HepG2 (cell line): ENCODE measurements at regions not wholly inside any gene's neighbourhood (a gene's known extent, or its start where the extent isn't known, plus 50 kb on each side); places are given as distances from the start of the nearest gene placed in this dataset.
A peak's percentile ranks its signal among the peaks of the same experiment; 100 is the strongest.

ENCODE experiments used
- ATAC-seq: fragments of 200-7000 bp; cut with Tn5 transposase; 3 replicates; pipeline ENCODE4 v1.9.1; 2020; ENCODE audit warnings: mild to moderate bottlenecking, moderate library complexity
- BruUV-seq: library from RNA; stranded (reverse); fragments of 400-500 nt; replicated peaks from 2 replicates; lab custom pipeline; 2021; lab: Mats Ljungman, UMichigan
- CTCF ChIA-PET: fragments of 300-600 bp; formaldehyde crosslinking; extraction: SDS; loops from one replicate; lab custom pipeline; 2021; ENCODE audit warnings: low total read pairs, inconsistent platforms, low intra/inter-chr PET ratio; lab: Yijun Ruan, JAX
- POLR2A ChIA-PET: fragments of 350-600 bp; sonication (Branson Sonifier 250); formaldehyde crosslinking; loops from one replicate; lab custom pipeline; 2020; ENCODE audit warnings: antibody characterized with exemption, inconsistent platforms; lab: Yijun Ruan, JAX
- DNase-seq: peaks from one replicate; pipeline ENCODE4 v3.0.0-alpha.2; 2015; ENCODE audit warnings: low spot score
- FAIRE-seq: peaks from 3 replicates; lab custom pipeline; 2011; peaks lifted over from hg19 to GRCh38; lab: Jason Lieb, UNC
- H2AFZ ChIP-seq: one replicate; pipeline ENCODE4 v1.6.1; 2011; ENCODE audit warnings: low read length, inconsistent platforms
- H3K27ac ChIP-seq: fragments of 300-600 bp; 3 replicates; pipeline ENCODE4 v1.8.0; 2011; ENCODE audit warnings: mixed run types, mild to moderate bottlenecking, mixed read lengths, low read length, inconsistent platforms; ENCODE audit not compliant: insufficient read depth; ENCODE audit errors: extremely low read length
- H3K27me3 ChIP-seq, 2 experiments: fragments of 200-600 bp in 1 of 2; 2 replicates in 1 of 2; 3 replicates in 1 of 2; pipeline versions ENCODE4 v1.6.0 to v1.8.0; 2011; ENCODE audit warnings: low read length in 2 of 2, mild to moderate bottlenecking in 2 of 2, moderate library complexity in 2 of 2, inconsistent platforms in 1 of 2; ENCODE audit not compliant: insufficient read depth in 2 of 2, control insufficient read depth in 1 of 2
- H3K36me3 ChIP-seq, 2 experiments: fragments of 200-600 bp in 1 of 2; replicated peaks in 1 of 2; 2 replicates in 1 of 2; 3 replicates in 1 of 2; pipeline versions ENCODE4 v1.5.1 to v1.8.0; 2011; ENCODE audit warnings: low read length in 2 of 2, inconsistent platforms in 1 of 2; ENCODE audit not compliant: insufficient read depth in 2 of 2, control insufficient read depth in 1 of 2
- H3K4me1 ChIP-seq: 2 replicates; pipeline ENCODE4 v1.5.1; 2012; ENCODE audit warnings: low read length, inconsistent platforms; ENCODE audit not compliant: insufficient read depth
- H3K4me2 ChIP-seq: 2 replicates; pipeline ENCODE4 v1.6.0; 2011; ENCODE audit warnings: low read depth, low read length, inconsistent platforms
- H3K4me3 ChIP-seq, 3 experiments: fragments of 200-600 bp in 1 of 3; sonication (generic), shearing (Covaris generic) in 1 of 3; replicated peaks in 1 of 3; 2 replicates each; pipeline ENCODE4 v1.5.1; 2011 to 2016; ENCODE audit warnings: low read length in 3 of 3, inconsistent platforms in 2 of 3, low read depth in 2 of 3, mild to moderate bottlenecking in 2 of 3, control low read depth in 1 of 3, mixed read lengths in 1 of 3; ENCODE audit not compliant: insufficient read depth in 1 of 3
- H3K79me2 ChIP-seq: one replicate; pipeline ENCODE4 v1.6.1; 2011; ENCODE audit warnings: low read length, inconsistent platforms; ENCODE audit not compliant: insufficient read depth
- H3K9ac ChIP-seq: 2 replicates; pipeline ENCODE4 v1.6.0; 2011; ENCODE audit warnings: mild to moderate bottlenecking, low read depth, low read length, inconsistent platforms; ENCODE audit not compliant: insufficient read depth
- H3K9me3 ChIP-seq: 2 replicates; pipeline ENCODE4 v1.5.1; 2012; ENCODE audit warnings: mild to moderate bottlenecking, low read length
- H4K20me1 ChIP-seq: 2 replicates; pipeline ENCODE4 v1.6.0; 2011; ENCODE audit warnings: inconsistent platforms, mild to moderate bottlenecking, low read length, moderate library complexity; ENCODE audit not compliant: insufficient read depth
- ASH2L ChIP-seq: fragments of 300-600, 200-600 bp; sonication (generic); IDR thresholded peaks from 2 replicates; pipeline ENCODE4 v1.7.0; 2017; ENCODE audit warnings: low read depth, mild to moderate bottlenecking, moderate library complexity, mixed read lengths, low read length; ENCODE audit not compliant: insufficient read length
- MAFF ChIP-seq: IDR thresholded peaks from 2 replicates; pipeline ENCODE4 v1.6.1; 2011; ENCODE audit warnings: low read depth, low read length, improper control_type of control experiment
- MAFK ChIP-seq, 2 experiments: IDR thresholded peaks in 1 of 2; conservative IDR thresholded peaks in 1 of 2; 2 replicates each; pipeline ENCODE4 v1.6.1; 2011; ENCODE audit warnings: improper control_type of control experiment in 2 of 2, low read length in 2 of 2
- MLLT10 ChIP-seq: sonication (generic); formaldehyde crosslinking; IDR thresholded peaks from 2 replicates; pipeline ENCODE4 v1.4.0; 2020; ENCODE audit warnings: missing genetic modification reagents
- TCF12 ChIP-seq, 2 experiments: fragments of 450-650 bp in 1 of 2; sonication (generic) in 1 of 2; formaldehyde crosslinking in 1 of 2; IDR thresholded peaks; 2 replicates each; pipeline versions ENCODE4 v1.6.1 to v1.8.0; 2017 to 2022; ENCODE audit warnings: antibody characterized with exemption in 1 of 2, mild to moderate bottlenecking in 1 of 2, missing genetic modification reagents in 1 of 2, moderate library complexity in 1 of 2
- THAP11 ChIP-seq: IDR thresholded peaks from 2 replicates; pipeline ENCODE4 v1.6.1; 2016; ENCODE audit warnings: missing biosample characterization, missing genetic modification reagents
- ZNF205 ChIP-seq: IDR thresholded peaks from 2 replicates; pipeline ENCODE4 v1.6.1; 2018; ENCODE audit warnings: missing biosample characterization, missing genetic modification reagents
- ZNF253 ChIP-seq: sonication (generic); formaldehyde crosslinking; IDR thresholded peaks from 2 replicates; pipeline ENCODE4 v1.8.0; 2022; ENCODE audit warnings: mild to moderate bottlenecking, missing genetic modification reagents, borderline replicate concordance
- ZNF335 ChIP-seq: sonication (generic); formaldehyde crosslinking; IDR thresholded peaks from 2 replicates; pipeline ENCODE4 v1.4.0; 2020; ENCODE audit warnings: missing genetic modification reagents
- ZNF563 ChIP-seq: sonication (generic); formaldehyde crosslinking; IDR thresholded peaks from 2 replicates; pipeline ENCODE4 v1.8.0; 2022; ENCODE audit warnings: mild to moderate bottlenecking, moderate library complexity, missing genetic modification reagents
- ZNF574 ChIP-seq: sonication (generic); formaldehyde crosslinking; IDR thresholded peaks from 2 replicates; pipeline ENCODE4 v1.4.0; 2020; ENCODE audit warnings: missing genetic modification reagents
- ZSCAN20 ChIP-seq: sonication (generic); formaldehyde crosslinking; IDR thresholded peaks from 2 replicates; pipeline ENCODE4 v1.4.0; 2020; ENCODE audit warnings: missing genetic modification reagents, mild to moderate bottlenecking, borderline replicate concordance
- in situ Hi-C: cut with HindIII; loops from 2 replicates; pipeline ENCODE4 v1.10.0; 2017; ENCODE audit warnings: low pct_unique_long_range_greater_than_20kb; ENCODE audit not compliant: extremely low pct_ligation_motif_present
- intact Hi-C: fragments of 100-400 bp; cut with micrococcal nuclease; formaldehyde crosslinking; loops from one replicate; pipeline ENCODE4 v1.10.0; 2022; ENCODE audit not compliant: unreplicated experiment

DNA sequence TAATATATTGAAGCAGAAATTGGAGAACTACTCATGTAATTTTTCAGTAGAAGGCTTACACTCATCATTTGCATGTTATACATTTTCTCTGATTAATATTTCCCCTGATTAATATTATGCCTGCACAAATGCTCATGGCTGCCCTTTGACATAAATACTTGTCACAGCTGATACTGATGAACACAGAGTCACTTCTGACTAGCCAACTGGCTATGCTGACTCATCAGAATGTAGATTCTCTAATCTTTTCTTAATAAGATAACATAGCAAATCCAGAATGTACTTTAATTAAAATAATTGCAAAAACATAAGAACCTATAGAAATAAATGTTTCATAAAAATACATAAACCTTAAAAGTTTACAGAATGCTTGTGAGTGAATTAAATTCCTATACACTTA lies 52.4 kb upstream of the C4orf54 start:
- POLR2A ChIA-PET, result no interaction called here
- intact Hi-C loops, result no loop called here
- H2AFZ ChIP-seq, result no peak overlapping the region
- CTCF ChIA-PET, result no interaction called here
- H3K27ac ChIP-seq, result no peak overlapping the region
- BruUV-seq, result no TSS peak
- H3K79me2 ChIP-seq, result no peaks in the 10 kb centered on the region
- no peaks in the 10 kb centered on the region for H3K36me3 ChIP-seq
- no peaks in the 10 kb centered on the region for H4K20me1 ChIP-seq
- no peak for TF ChIP-seq ZNF574 (CRISPR knock-in tag)
- no peak for TF ChIP-seq ZNF335 (CRISPR knock-in tag)
- TF ChIP-seq ZNF253, result no peak
- no peak for TF ChIP-seq MLLT10 (CRISPR knock-in tag)
- no peak for TF ChIP-seq ZNF205
- peak; percentile 88 to 97 for TF ChIP-seq MAFK (conservative IDR thresholded peaks at IDR 0.05 in 1 of 2, IDR thresholded peaks at IDR 0.05 in 1 of 2; ENCODE audit: low read length in 2 of 2)
- TF ChIP-seq ZSCAN20 (CRISPR knock-in tag), result no peak
- no peak for TF ChIP-seq TCF12 (IDR thresholded peaks at IDR 0.05)
- no peak for TF ChIP-seq TCF12 (CRISPR knock-in tag; IDR thresholded peaks at IDR 0.05)
- TF ChIP-seq ZNF563 (CRISPR knock-in tag), result no peak
- TF ChIP-seq ASH2L, result no peak
- TF ChIP-seq MAFF, result peak; percentile 93
- TF ChIP-seq THAP11 (CRISPR knock-in tag), result no peak
- TF ChIP-seq, all 625 proteins: peak for 2
- Histone ChIP-seq H3K9ac (no peak overlapping the region), H3K4me2 (no peak overlapping the region), H3K4me1 (no peaks in the 10 kb centered on the region), H3K4me3 (no peak overlapping the region), H3K9me3 (no peaks in the 10 kb centered on the region), H3K27me3 (no peaks in the 10 kb centered on the region)
- FAIRE-seq, result no peak
- DNase-seq, result no peak
- in situ Hi-C loops, result no loop called here
- no peak for ATAC-seq
